ENCODE measurements at regions not wholly inside any gene's neighbourhood (a gene's known extent, or its start where the extent isn't known, plus 50 kb on each side); places are given as distances from the start of the nearest gene placed in this dataset.

DNA sequence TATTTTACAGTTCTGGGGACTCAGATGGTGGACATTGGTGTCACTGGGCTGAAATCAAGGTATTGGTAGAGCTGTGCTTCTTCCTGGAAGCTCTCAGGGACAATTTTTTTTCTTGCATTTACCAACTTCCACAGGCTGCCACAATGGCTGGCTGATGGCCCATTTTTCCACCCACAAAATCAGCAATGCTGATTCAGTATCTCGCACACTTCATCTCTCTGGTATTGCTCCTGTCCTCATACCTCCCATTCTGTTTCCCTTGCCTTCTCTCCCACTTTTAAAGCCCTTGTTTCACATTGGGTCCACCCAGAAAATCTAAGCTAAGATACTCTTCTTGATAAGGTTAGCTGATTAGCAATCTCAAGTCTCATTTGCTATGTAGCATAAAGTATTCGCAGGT is 530.9 kb upstream of the POM121L12 start:
- TF ChIP-seq FOXK2 (IDR thresholded peaks at IDR 0.05) = no peak
- no peak for TF ChIP-seq FOXM1 (IDR thresholded peaks at IDR 0.05; ENCODE audit: borderline replicate concordance)
- no peak for TF ChIP-seq SP1 (IDR thresholded peaks at IDR 0.05)
- TF ChIP-seq LEF1 (IDR thresholded peaks at IDR 0.05; ENCODE audit: borderline replicate concordance) = no peak
- no peak for TF ChIP-seq SUZ12 (IDR thresholded peaks at IDR 0.05)
- TF ChIP-seq BHLHE40 (IDR thresholded peaks at IDR 0.05; ENCODE audit: borderline replicate concordance) = no peak

Data from HEK293T (cell line).